ENCODE measurements at regions not wholly inside any gene's neighbourhood (a gene's known extent, or its start where the extent isn't known, plus 50 kb on each side); places are given as distances from the start of the nearest gene placed in this dataset.

DNA sequence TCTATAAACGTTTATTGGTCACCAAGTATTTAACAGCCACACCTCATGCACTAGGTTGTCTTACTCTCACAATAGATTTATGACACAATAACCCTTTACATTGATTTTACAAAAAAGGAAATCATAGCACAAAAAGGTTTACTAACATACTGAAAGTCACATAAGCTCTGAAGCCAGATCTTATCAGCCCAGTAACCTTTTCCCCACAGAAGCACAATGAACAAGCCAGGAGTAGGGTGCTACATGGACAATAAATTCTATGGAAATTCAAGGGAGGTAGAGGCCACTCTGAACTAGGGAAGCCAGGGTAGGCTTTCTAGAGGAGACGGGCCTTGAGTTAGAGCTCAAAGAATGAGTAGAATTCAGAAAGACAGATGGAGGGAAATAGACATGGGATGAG is 633.5 kb upstream of the CADM1 start:
- H3K27me3 Mint-ChIP-seq: peaks cover 5% of the 10 kb centered on the region
- TF ChIP-seq, protein P1, sequence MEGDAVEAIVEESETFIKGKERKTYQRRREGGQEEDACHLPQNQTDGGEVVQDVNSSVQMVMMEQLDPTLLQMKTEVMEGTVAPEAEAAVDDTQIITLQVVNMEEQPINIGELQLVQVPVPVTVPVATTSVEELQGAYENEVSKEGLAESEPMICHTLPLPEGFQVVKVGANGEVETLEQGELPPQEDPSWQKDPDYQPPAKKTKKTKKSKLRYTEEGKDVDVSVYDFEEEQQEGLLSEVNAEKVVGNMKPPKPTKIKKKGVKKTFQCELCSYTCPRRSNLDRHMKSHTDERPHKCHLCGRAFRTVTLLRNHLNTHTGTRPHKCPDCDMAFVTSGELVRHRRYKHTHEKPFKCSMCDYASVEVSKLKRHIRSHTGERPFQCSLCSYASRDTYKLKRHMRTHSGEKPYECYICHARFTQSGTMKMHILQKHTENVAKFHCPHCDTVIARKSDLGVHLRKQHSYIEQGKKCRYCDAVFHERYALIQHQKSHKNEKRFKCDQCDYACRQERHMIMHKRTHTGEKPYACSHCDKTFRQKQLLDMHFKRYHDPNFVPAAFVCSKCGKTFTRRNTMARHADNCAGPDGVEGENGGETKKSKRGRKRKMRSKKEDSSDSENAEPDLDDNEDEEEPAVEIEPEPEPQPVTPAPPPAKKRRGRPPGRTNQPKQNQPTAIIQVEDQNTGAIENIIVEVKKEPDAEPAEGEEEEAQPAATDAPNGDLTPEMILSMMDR (conservative IDR thresholded peaks at IDR 0.05): no peak
- H3K36me3 Mint-ChIP-seq: no peaks in the 10 kb centered on the region
- H3K9me3 Mint-ChIP-seq: no peaks in the 10 kb centered on the region
- DNase-seq (ENCODE audit: extremely low spot score, unreplicated experiment): no peak
- H3K4me3 Mint-ChIP-seq: no peak overlapping the region
- H3K4me1 Mint-ChIP-seq (ENCODE audit: unreplicated experiment): peaks cover 7% of the 10 kb centered on the region
- H3K27ac Mint-ChIP-seq: no peak overlapping the region

DNA sequence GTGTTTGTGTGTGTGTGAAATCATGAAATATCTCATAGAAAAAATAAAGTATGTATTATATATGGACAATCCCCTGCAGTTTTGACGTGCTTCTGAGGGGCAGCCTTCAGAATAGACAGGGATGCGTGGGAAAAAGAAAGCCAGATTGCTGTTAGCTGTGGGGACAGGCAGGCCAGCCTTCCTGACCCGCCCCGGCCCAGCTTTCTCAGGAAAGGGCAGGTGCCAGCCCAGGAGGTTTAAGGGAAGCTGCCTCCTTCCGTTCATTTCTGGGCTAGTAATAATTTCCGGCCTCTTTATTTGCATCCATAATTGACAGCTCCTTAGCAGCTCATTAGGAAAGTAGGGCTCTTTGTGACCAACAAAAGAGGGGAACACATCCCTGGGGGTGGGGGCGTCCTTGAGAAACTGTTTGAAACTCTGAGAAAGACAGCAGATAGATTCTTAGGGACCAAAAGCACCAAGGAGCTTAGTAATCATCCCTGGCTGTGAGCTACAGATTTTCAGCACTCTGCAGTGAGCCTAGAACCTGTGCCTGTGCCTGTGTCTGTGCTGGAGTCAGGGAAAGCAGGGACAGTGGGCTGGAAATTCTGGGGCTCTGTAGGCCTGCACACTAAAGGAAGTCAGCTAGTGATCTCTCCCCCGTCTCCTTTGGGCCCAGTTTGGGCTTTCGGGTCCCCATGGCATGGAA is 632.9 kb upstream of the CADM1 start:
- TF ChIP-seq, protein P1 (conservative IDR thresholded peaks at IDR 0.05): no peak
- peaks cover 5% of the 10 kb centered on the region for H3K27me3 Mint-ChIP-seq
- H3K9me3 Mint-ChIP-seq: no peaks in the 10 kb centered on the region
- H3K36me3 Mint-ChIP-seq: no peaks in the 10 kb centered on the region
- peaks cover 12% of the 10 kb centered on the region for H3K4me1 Mint-ChIP-seq (ENCODE audit: unreplicated experiment)
- no peak overlapping the region for H3K27ac Mint-ChIP-seq
- DNase-seq (ENCODE audit: extremely low spot score, unreplicated experiment): no peak
- no peak overlapping the region for H3K4me3 Mint-ChIP-seq

DNA sequence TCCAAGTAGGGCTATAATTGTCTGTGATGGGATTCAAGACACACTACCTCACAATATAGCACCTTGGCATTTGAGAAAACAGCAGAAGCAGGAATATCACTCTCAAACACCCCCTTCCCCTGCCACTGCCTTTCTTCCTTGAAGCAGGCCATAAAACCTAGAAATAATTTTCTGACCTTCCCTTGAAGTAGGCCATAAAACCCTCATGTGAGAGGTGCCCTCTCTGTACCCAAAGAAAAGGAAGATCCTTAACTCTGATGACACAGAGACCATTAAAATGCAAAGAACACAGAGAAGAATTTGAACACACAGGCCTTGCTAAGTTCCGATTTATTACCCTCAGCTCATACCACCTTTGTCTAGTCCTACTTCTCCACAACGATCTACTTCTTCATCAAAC is 631.7 kb upstream of the CADM1 start:
- no peak for DNase-seq (ENCODE audit: extremely low spot score, unreplicated experiment)
- Mint-ChIP-seq H3K27ac (no peak overlapping the region), H3K27me3 (peaks cover 5% of the 10 kb centered on the region), H3K4me3 (no peak overlapping the region), H3K36me3 (no peaks in the 10 kb centered on the region), H3K9me3 (no peaks in the 10 kb centered on the region), H3K4me1 (ENCODE audit: unreplicated experiment) (peaks cover 12% of the 10 kb centered on the region)
- TF ChIP-seq, protein P1 (conservative IDR thresholded peaks at IDR 0.05): no peak

DNA sequence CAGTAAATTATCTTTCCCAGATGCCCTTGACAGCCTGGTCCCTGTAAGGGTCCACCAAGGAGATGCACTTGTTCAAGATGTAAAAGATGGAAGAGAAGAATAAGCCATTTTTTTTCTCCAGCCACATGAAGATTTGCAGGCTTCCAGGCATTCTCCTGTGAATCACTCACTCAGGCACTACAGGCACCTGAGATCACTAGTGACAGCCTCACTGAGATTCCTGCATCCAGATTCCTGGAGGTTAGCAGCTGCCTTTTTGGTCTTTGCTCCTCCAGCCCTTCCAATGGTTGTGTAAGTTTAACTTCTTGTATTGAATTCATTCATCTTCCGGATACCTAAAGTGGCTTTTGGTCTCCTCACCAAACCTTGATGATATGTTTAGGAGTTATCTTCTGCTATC is 630.2 kb upstream of the CADM1 start:
- peaks cover 5% of the 10 kb centered on the region for H3K27me3 Mint-ChIP-seq

DNA sequence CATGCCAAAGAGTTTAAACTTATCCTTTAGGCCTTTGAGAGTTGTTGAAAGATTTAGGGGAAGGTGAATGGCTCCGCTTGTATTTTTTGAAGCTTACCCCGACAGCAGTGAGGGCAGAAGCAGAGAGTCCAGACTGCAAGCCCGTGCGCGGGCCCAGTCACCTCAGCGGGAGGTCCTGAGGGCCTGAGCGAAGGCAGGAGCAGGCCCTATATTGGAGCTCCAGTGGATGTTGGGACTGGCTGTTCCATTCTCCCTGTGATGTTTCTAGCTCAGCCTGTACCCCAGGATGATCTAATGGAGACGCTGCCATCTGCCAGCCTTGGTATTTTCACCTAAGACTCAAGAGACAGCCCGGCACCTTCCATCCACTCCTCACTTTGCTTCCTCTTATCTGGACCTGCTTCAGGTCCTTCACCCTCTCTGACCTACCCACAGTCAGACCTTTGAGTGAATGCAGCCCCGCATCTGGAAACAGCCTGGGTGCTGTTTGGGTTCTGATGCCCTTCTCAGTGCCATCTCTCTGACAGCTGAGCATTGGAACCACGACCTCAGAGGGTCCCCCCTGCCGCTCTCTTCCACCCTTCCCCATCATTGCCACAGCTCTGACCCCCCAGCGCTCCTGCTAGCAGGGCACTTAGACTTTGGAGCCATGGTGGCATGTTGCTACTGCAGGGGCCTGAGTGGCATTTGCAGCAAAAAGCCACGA is 628.2 kb upstream of the CADM1 start:
- Mint-ChIP-seq H3K9me3 (no peaks in the 10 kb centered on the region), H3K36me3 (no peaks in the 10 kb centered on the region), H3K4me1 (ENCODE audit: unreplicated experiment) (peaks cover 13% of the 10 kb centered on the region), H3K4me3 (no peak overlapping the region), H3K27ac (no peak overlapping the region), H3K27me3 (peaks cover 3% of the 10 kb centered on the region)
- TF ChIP-seq, protein P1 (conservative IDR thresholded peaks at IDR 0.05): no peak
- no peak for DNase-seq (ENCODE audit: extremely low spot score, unreplicated experiment)

More for the DNA sequence above, 630.2 kb upstream of the CADM1 start:
- no peak overlapping the region for H3K27ac Mint-ChIP-seq
- H3K4me3 Mint-ChIP-seq: no peak overlapping the region
- no peak for DNase-seq (ENCODE audit: extremely low spot score, unreplicated experiment)
- no peaks in the 10 kb centered on the region for H3K36me3 Mint-ChIP-seq
- peaks cover 12% of the 10 kb centered on the region for H3K4me1 Mint-ChIP-seq (ENCODE audit: unreplicated experiment)
- H3K9me3 Mint-ChIP-seq: no peaks in the 10 kb centered on the region
- TF ChIP-seq, protein P1 (conservative IDR thresholded peaks at IDR 0.05): no peak

Data from type B pancreatic cell (in vitro differentiated cells).